ENCODE measurements at regions not wholly inside any gene's neighbourhood (a gene's known extent, or its start where the extent isn't known, plus 50 kb on each side); places are given as distances from the start of the nearest gene placed in this dataset.

GRCh38 chr9:115665519-115665918, 488.1 kb upstream of the PAPPA start:
- DNase-seq (no peak), ATAC-seq (no peak)
- no peak overlapping the region for H3K27ac ChIP-seq
- intact Hi-C loops (cut with DNase I), result no loop called here
- H3K36me3 ChIP-seq, result no peaks in the 10 kb centered on the region
- TF ChIP-seq CTCF (IDR thresholded peaks at IDR 0.05), result no peak
- no peak overlapping the region for H3K4me3 ChIP-seq
- peaks cover 0 to 2% (median 0%) of the 10 kb centered on the region in 7 donors for H3K27me3 ChIP-seq
- H3K9me3 ChIP-seq, result no peaks in the 10 kb centered on the region
- peaks cover 0 to 9% (median 0%) of the 10 kb centered on the region in 9 donors for H3K4me1 ChIP-seq
- WGBS, 2 donors, result 82 to 92% methylated on average over 2 of the region's 2 CpGs

- ATAC-seq (peak in 1 of 8 donors; percentile 79), DNase-seq (no peak)
- no peaks in the 10 kb centered on the region for H3K36me3 ChIP-seq
- H3K27ac ChIP-seq, result peak overlapping the region in 1 of 10 donors; percentile 55
- no peak overlapping the region for H3K4me3 ChIP-seq
- intact Hi-C loops (cut with DNase I), result no loop called here
- H3K27me3 ChIP-seq, result peaks cover 0 to 2% (median 0%) of the 10 kb centered on the region in 7 donors
- H3K9me3 ChIP-seq, result no peaks in the 10 kb centered on the region
- WGBS, 2 donors, result 78 to 80% methylated on average over 2 of the region's 2 CpGs
- TF ChIP-seq CTCF (IDR thresholded peaks at IDR 0.05), result no peak
- H3K4me1 ChIP-seq, result peaks cover 0 to 9% (median 0%) of the 10 kb centered on the region in 9 donors
Observed at GRCh38 chr9:115668521-115668920, 485.1 kb upstream of the PAPPA start.

GRCh38 chr9:115671236-115671962, 482.2 kb upstream of the PAPPA start:
- Histone ChIP-seq H3K36me3 (no peaks in the 10 kb centered on the region), H3K4me3 (no peak overlapping the region), H3K9me3 (peaks cover 0 to 4% (median 0%) of the 10 kb centered on the region in 11 donors), H3K27ac (no peak overlapping the region), H3K4me1 (peaks cover 0 to 9% (median 0%) of the 10 kb centered on the region in 9 donors), H3K27me3 (no peaks in the 10 kb centered on the region)
- no peak for ATAC-seq
- DNase-seq, result no peak
- TF ChIP-seq CTCF (IDR thresholded peaks at IDR 0.05), result no peak
- 77 to 78% methylated on average over 7 of the region's 7 CpGs for WGBS, 2 donors
- intact Hi-C loops (cut with DNase I), result loop anchor here in 1 of 10 donors (10.0 kb wide), 1 partner anchor 63 kb away; no protein-coding TSS in a partner anchor

GRCh38 chr9:115671963-115672305, 481.7 kb upstream of the PAPPA start:
- 58 to 67% methylated on average over 1 of the region's 1 CpG for WGBS, 2 donors
- Histone ChIP-seq H3K4me1 (peaks cover 0 to 9% (median 0%) of the 10 kb centered on the region in 9 donors), H3K9me3 (peaks cover 0 to 8% (median 0%) of the 10 kb centered on the region in 11 donors), H3K27ac (peak overlapping the region in 4 of 10 donors; percentile 14 to 69 (median 62)), H3K27me3 (no peaks in the 10 kb centered on the region), H3K4me3 (no peak overlapping the region), H3K36me3 (no peaks in the 10 kb centered on the region)
- no peak for ATAC-seq
- intact Hi-C loops (cut with DNase I), result loop anchor here in 1 of 10 donors (10.0 kb wide), 1 partner anchor 63 kb away; no protein-coding TSS in a partner anchor
- DNase-seq, result no peak
- TF ChIP-seq CTCF (IDR thresholded peaks at IDR 0.05), result no peak
